Central memory CD8-positive, alpha-beta T cell (primary cell): ENCODE measurements at regions not wholly inside any gene's neighbourhood (a gene's known extent, or its start where the extent isn't known, plus 50 kb on each side); places are given as distances from the start of the nearest gene placed in this dataset.
"Not testable (repeated sequence)": the region's sequence is repeated elsewhere in the genome, so short reads cannot be mapped to it uniquely, and the experiment has no call there.

Experiments used
- ATAC-seq: fragments of 150-1000 bp; cut with Tn5 transposase; replicated peaks from 2 replicates; pipeline ENCODE4 v1.10.0; 2022; ENCODE audit warnings: mild to moderate bottlenecking, moderate FRiP score, moderate number of reproducible peaks; ENCODE audit not compliant: poor library complexity, severe bottlenecking; ENCODE audit errors: extremely low read depth
- DNase-seq, 2 donors: peaks; one replicate each; pipeline ENCODE4 v3.0.0; 2021; ENCODE audit warnings: low spot score in 2 of 2
- H3K27ac Mint-ChIP-seq: one replicate; pipeline ENCODE4 v1.8.0; 2022; ENCODE audit warnings: low read depth, mild to moderate bottlenecking, moderate library complexity, mixed read lengths
- H3K27me3 Mint-ChIP-seq: one replicate; pipeline ENCODE4 v1.8.0; 2022; ENCODE audit warnings: mixed read lengths
- H3K36me3 Mint-ChIP-seq: one replicate; pipeline ENCODE4 v1.8.0; 2022; ENCODE audit warnings: mild to moderate bottlenecking, moderate library complexity, mixed read lengths; ENCODE audit not compliant: insufficient read depth
- H3K4me1 Mint-ChIP-seq: one replicate; pipeline ENCODE4 v1.8.0; 2022; ENCODE audit warnings: mixed read lengths
- H3K4me3 Mint-ChIP-seq: one replicate; pipeline ENCODE4 v1.8.0; 2022; ENCODE audit warnings: mild to moderate bottlenecking, moderate library complexity, mixed read lengths
- H3K9me3 Mint-ChIP-seq: one replicate; pipeline ENCODE4 v1.8.0; 2022; ENCODE audit warnings: mixed read lengths

GRCh38 chr6:157750973-157751372 is 72.1 kb upstream of the SNX9 start:
- not testable (repeated sequence) for H3K9me3 Mint-ChIP-seq, H3K4me1 Mint-ChIP-seq, H3K4me3 Mint-ChIP-seq, H3K27ac Mint-ChIP-seq, ATAC-seq, DNase-seq, H3K36me3 Mint-ChIP-seq
- H3K27me3 Mint-ChIP-seq, result peaks cover 77% of the 10 kb centered on the region

- Mint-ChIP-seq H3K36me3 (no peaks in the 10 kb centered on the region), H3K4me1 (no peaks in the 10 kb centered on the region), H3K4me3 (no peak overlapping the region), H3K27me3 (peaks cover 76% of the 10 kb centered on the region), H3K9me3 (no peaks in the 10 kb centered on the region), H3K27ac (no peak overlapping the region)
- ATAC-seq (no peak), DNase-seq (no peak)
Measured at GRCh38 chr6:157751547-157752200, 71.4 kb upstream of the SNX9 start.

- not testable (repeated sequence) for H3K36me3 Mint-ChIP-seq, H3K4me3 Mint-ChIP-seq, H3K27ac Mint-ChIP-seq, DNase-seq, H3K4me1 Mint-ChIP-seq, ATAC-seq, H3K9me3 Mint-ChIP-seq
- peaks cover 69% of the 10 kb centered on the region for H3K27me3 Mint-ChIP-seq
Measured at GRCh38 chr6:157752879-157753278, 70.2 kb upstream of the SNX9 start.

GRCh38 chr6:157753291-157753690 is 69.8 kb upstream of the SNX9 start:
- H3K27ac Mint-ChIP-seq, result no peak overlapping the region
- H3K4me3 Mint-ChIP-seq, result no peak overlapping the region
- ATAC-seq (no peak), DNase-seq (no peak)
- H3K36me3 Mint-ChIP-seq, result no peaks in the 10 kb centered on the region
- no peaks in the 10 kb centered on the region for H3K9me3 Mint-ChIP-seq
- no peaks in the 10 kb centered on the region for H3K4me1 Mint-ChIP-seq
- H3K27me3 Mint-ChIP-seq, result peaks cover 69% of the 10 kb centered on the region

- not testable (repeated sequence) for H3K4me3 Mint-ChIP-seq, ATAC-seq, H3K27ac Mint-ChIP-seq, H3K9me3 Mint-ChIP-seq, H3K4me1 Mint-ChIP-seq, DNase-seq, H3K36me3 Mint-ChIP-seq
- H3K27me3 Mint-ChIP-seq, result peaks cover 69% of the 10 kb centered on the region
Measured at GRCh38 chr6:157753801-157754200, 69.2 kb upstream of the SNX9 start.

- H3K4me1 Mint-ChIP-seq, result no peaks in the 10 kb centered on the region
- no peak overlapping the region for H3K4me3 Mint-ChIP-seq
- peaks cover 69% of the 10 kb centered on the region for H3K27me3 Mint-ChIP-seq
- ATAC-seq (no peak), DNase-seq (no peak)
- H3K36me3 Mint-ChIP-seq, result no peaks in the 10 kb centered on the region
- no peak overlapping the region for H3K27ac Mint-ChIP-seq
- H3K9me3 Mint-ChIP-seq, result no peaks in the 10 kb centered on the region
Measured at GRCh38 chr6:157754351-157754750, 68.7 kb upstream of the SNX9 start.

GRCh38 chr6:157755032-157755745 is 67.9 kb upstream of the SNX9 start:
- Mint-ChIP-seq H3K4me1 (no peaks in the 10 kb centered on the region), H3K36me3 (no peaks in the 10 kb centered on the region), H3K27me3 (peaks cover 65% of the 10 kb centered on the region), H3K27ac (no peak overlapping the region), H3K4me3 (no peak overlapping the region), H3K9me3 (no peaks in the 10 kb centered on the region)
- DNase-seq (no peak), ATAC-seq (no peak)

- Mint-ChIP-seq H3K27ac (no peak overlapping the region), H3K27me3 (peaks cover 58% of the 10 kb centered on the region), H3K36me3 (no peaks in the 10 kb centered on the region), H3K4me1 (peaks cover 5% of the 10 kb centered on the region), H3K4me3 (no peak overlapping the region), H3K9me3 (no peaks in the 10 kb centered on the region)
- ATAC-seq (peak; percentile 29), DNase-seq (no peak)
Measured at GRCh38 chr6:157755746-157756411, 67.2 kb upstream of the SNX9 start.

- H3K4me1 Mint-ChIP-seq, result peaks cover 15% of the 10 kb centered on the region
Measured at GRCh38 chr6:157756708-157757429, 66.2 kb upstream of the SNX9 start.

GRCh38 chr6:157757430-157758403 is 65.3 kb upstream of the SNX9 start:
- Mint-ChIP-seq H3K9me3 (no peaks in the 10 kb centered on the region), H3K4me3 (no peak overlapping the region), H3K27ac (no peak overlapping the region), H3K36me3 (no peaks in the 10 kb centered on the region), H3K4me1 (peaks cover 22% of the 10 kb centered on the region), H3K27me3 (peaks cover 39% of the 10 kb centered on the region)
- no peak for DNase-seq
- ATAC-seq, result no peak

More at GRCh38 chr6:157756708-157757429, 66.2 kb upstream of the SNX9 start:
- ATAC-seq (no peak), DNase-seq (peak; percentile 60 to 73)
- H3K4me3 Mint-ChIP-seq, result no peak overlapping the region
- no peaks in the 10 kb centered on the region for H3K36me3 Mint-ChIP-seq
- peaks cover 48% of the 10 kb centered on the region for H3K27me3 Mint-ChIP-seq
- no peaks in the 10 kb centered on the region for H3K9me3 Mint-ChIP-seq
- H3K27ac Mint-ChIP-seq, result no peak overlapping the region

GRCh38 chr6:157758516-157759023 is 64.5 kb upstream of the SNX9 start:
- ATAC-seq (no peak), DNase-seq (no peak)
- H3K36me3 Mint-ChIP-seq, result no peaks in the 10 kb centered on the region
- no peak overlapping the region for H3K4me3 Mint-ChIP-seq
- peaks cover 29% of the 10 kb centered on the region for H3K4me1 Mint-ChIP-seq
- no peaks in the 10 kb centered on the region for H3K9me3 Mint-ChIP-seq
- H3K27ac Mint-ChIP-seq, result peak overlapping the region; percentile 47
- H3K27me3 Mint-ChIP-seq, result peaks cover 31% of the 10 kb centered on the region
